SK-N-SH (cell line): ENCODE measurements at regions not wholly inside any gene's neighbourhood (a gene's known extent, or its start where the extent isn't known, plus 50 kb on each side); places are given as distances from the start of the nearest gene placed in this dataset.

ENCODE experiments used
- CTCF ChIA-PET: fragments of 300-600, 350-600 bp; formaldehyde crosslinking; extraction: SDS; loops from one replicate; lab custom pipeline; 2021; lab: Yijun Ruan, JAX
- POLR2A ChIA-PET: fragments of 350-600 bp; sonication (Branson Sonifier 250); formaldehyde crosslinking; extraction: SDS; loops from one replicate; lab custom pipeline; 2020; ENCODE audit warnings: antibody characterized with exemption, inconsistent platforms; lab: Yijun Ruan, JAX
- DNase-seq: peaks from one replicate; pipeline ENCODE4 v3.0.0; 2012
- H2AFZ ChIP-seq: fragments of 200-600 bp; sonication (generic); 2 replicates; pipeline ENCODE4 v1.8.1; 2016; ENCODE audit warnings: antibody characterized with exemption, mild to moderate bottlenecking, low read depth
- H3F3A ChIP-seq: fragments of 200-600 bp; sonication (generic); replicated peaks from 2 replicates; pipeline ENCODE3; 2016; ENCODE audit warnings: antibody characterized with exemption, mild to moderate bottlenecking; ENCODE audit not compliant: insufficient read depth
- H3K27ac ChIP-seq, 2 experiments: fragments of 200-500 bp in 1 of 2; fragments of 200-600 bp in 1 of 2; sonication (Bioruptor generic) in 1 of 2; sonication (generic), shearing (Covaris generic) in 1 of 2; 2 replicates each; pipeline versions ENCODE4 v1.5.1 to v1.6.1; 2014 to 2016; ENCODE audit warnings: low read depth in 2 of 2, inconsistent platforms in 1 of 2, low read length in 1 of 2, mild to moderate bottlenecking in 1 of 2, mixed read lengths in 1 of 2
- H3K27me3 ChIP-seq: fragments of 200-600 bp; sonication (generic), shearing (Covaris generic); 2 replicates; pipeline ENCODE4 v1.6.1; 2016; ENCODE audit warnings: mixed run types; ENCODE audit not compliant: insufficient read depth
- H3K36me3 ChIP-seq, 2 experiments: fragments of 200-500 bp in 1 of 2; fragments of 200-600 bp in 1 of 2; sonication (Bioruptor generic) in 1 of 2; sonication (generic) in 1 of 2; replicated peaks in 1 of 2; 2 replicates each; pipeline versions ENCODE3 to v1.5.1; 2014 to 2016; ENCODE audit warnings: low read length in 1 of 2, mild to moderate bottlenecking in 1 of 2; ENCODE audit not compliant: insufficient read depth in 2 of 2, control insufficient read depth in 1 of 2
- H3K4me1 ChIP-seq, 2 experiments: fragments of 200-500 bp in 1 of 2; fragments of 200-600 bp in 1 of 2; sonication (Bioruptor generic) in 1 of 2; sonication (generic), shearing (Covaris generic) in 1 of 2; 2 replicates each; pipeline versions ENCODE4 v1.5.1 to v1.6.1; 2014 to 2016; ENCODE audit warnings: low read depth in 1 of 2, low read length in 1 of 2, mixed run types in 1 of 2; ENCODE audit not compliant: insufficient read depth in 2 of 2, control insufficient read depth in 1 of 2
- H3K4me2 ChIP-seq: fragments of 200-600 bp; sonication (generic), shearing (Covaris generic); 2 replicates; pipeline ENCODE4 v1.6.1; 2017; ENCODE audit warnings: mixed run types
- H3K4me3 ChIP-seq, 2 experiments: fragments of 200-500 bp in 1 of 2; fragments of 200-600 bp in 1 of 2; sonication (Bioruptor generic) in 1 of 2; sonication (generic), shearing (Covaris generic) in 1 of 2; 2 replicates each; pipeline versions ENCODE4 v1.5.1 to v1.8.1; 2014 to 2016; ENCODE audit warnings: low read depth in 2 of 2, inconsistent platforms in 1 of 2, low read length in 1 of 2, mild to moderate bottlenecking in 1 of 2, mixed read lengths in 1 of 2, moderate library complexity in 1 of 2
- H3K79me2 ChIP-seq: fragments of 200-600 bp; sonication (generic); 2 replicates; pipeline ENCODE4 v1.8.1; 2017; ENCODE audit warnings: mild to moderate bottlenecking; ENCODE audit not compliant: insufficient read depth
- H3K9ac ChIP-seq: fragments of 200-600 bp; sonication (generic); 2 replicates; pipeline ENCODE4 v1.6.1; 2017; ENCODE audit warnings: mixed run types
- H3K9me2 ChIP-seq: fragments of 200-600 bp; sonication (generic); 2 replicates; pipeline ENCODE4 v1.6.1; 2017; ENCODE audit warnings: mixed run types
- H3K9me3 ChIP-seq: fragments of 200-600 bp; sonication (generic); 2 replicates; pipeline ENCODE4 v1.6.1; 2017; ENCODE audit warnings: mixed run types, mild to moderate bottlenecking, moderate library complexity
- H4K20me1 ChIP-seq: fragments of 200-600 bp; sonication (generic); 2 replicates; pipeline ENCODE4 v1.6.1; 2017; ENCODE audit warnings: mild to moderate bottlenecking, mixed run types; ENCODE audit not compliant: insufficient read depth
- CHD2 ChIP-seq: fragments of 150-350 bp; IDR thresholded peaks from 2 replicates; pipeline ENCODE4 v1.6.1; 2018; ENCODE audit warnings: low read length; ENCODE audit not compliant: partially characterized antibody
- CTCF ChIP-seq: fragments of 200-600 bp; sonication (generic); IDR thresholded peaks from 2 replicates; pipeline ENCODE4 v1.6.1; 2017; ENCODE audit warnings: antibody characterized with exemption, mild to moderate bottlenecking, moderate library complexity
- ELF1 ChIP-seq: IDR thresholded peaks from 2 replicates; pipeline ENCODE4 v1.4.0; 2012
- EP300 ChIP-seq, 2 experiments: IDR thresholded peaks; 2 replicates each; pipeline versions ENCODE4 v1.4.0 to v1.6.1; 2012; ENCODE audit warnings: borderline replicate concordance in 1 of 2, low read depth in 1 of 2, low read length in 1 of 2
- FOSL2 ChIP-seq: IDR thresholded peaks from 2 replicates; pipeline ENCODE4 v1.4.0; 2012; ENCODE audit warnings: low read depth, mild to moderate bottlenecking, moderate library complexity, borderline replicate concordance
- FOXJ3 ChIP-seq: sonication (generic); formaldehyde crosslinking; IDR thresholded peaks from 2 replicates; pipeline ENCODE4 v1.5.1; 2020; ENCODE audit warnings: mild to moderate bottlenecking, missing genetic modification reagents
- FOXM1 ChIP-seq: IDR thresholded peaks from 2 replicates; pipeline ENCODE4 v1.4.0; 2012; ENCODE audit warnings: low read depth, mild to moderate bottlenecking
- IRF3 ChIP-seq: fragments of 150-350 bp; IDR thresholded peaks from 2 replicates; pipeline ENCODE4 v1.6.1; 2016; ENCODE audit warnings: mild to moderate bottlenecking, low read depth, low read length
- MAX ChIP-seq: IDR thresholded peaks from 2 replicates; pipeline ENCODE4 v1.4.0; 2012; ENCODE audit warnings: low read depth
- MEF2A ChIP-seq: IDR thresholded peaks from 2 replicates; pipeline ENCODE4 v1.4.0; 2012; ENCODE audit warnings: low read depth, borderline replicate concordance
- PBX3 ChIP-seq: IDR thresholded peaks from 2 replicates; pipeline ENCODE4; 2012
- RAD21 ChIP-seq: IDR thresholded peaks from 2 replicates; pipeline ENCODE4 v1.6.1; 2012; ENCODE audit warnings: mild to moderate bottlenecking, low read length
- RCOR1 ChIP-seq: fragments of 150-350 bp; IDR thresholded peaks from 2 replicates; pipeline ENCODE4 v1.6.1; 2017; ENCODE audit warnings: antibody characterized with exemption, low read length
- REST ChIP-seq: IDR thresholded peaks from 2 replicates; pipeline ENCODE4 v1.6.1; 2012; ENCODE audit warnings: mild to moderate bottlenecking, low read depth, low read length, moderate library complexity
- SIN3A ChIP-seq: IDR thresholded peaks from 2 replicates; pipeline ENCODE4 v1.6.1; 2012; ENCODE audit warnings: low read depth, mild to moderate bottlenecking, low read length, moderate library complexity, borderline replicate concordance
- TCF12 ChIP-seq: IDR thresholded peaks from 2 replicates; pipeline ENCODE4 v1.4.0; 2012
- TEAD4 ChIP-seq: IDR thresholded peaks from 2 replicates; pipeline ENCODE4 v1.4.0; 2012; ENCODE audit warnings: mild to moderate bottlenecking, borderline replicate concordance; ENCODE audit not compliant: insufficient read depth
- USF2 ChIP-seq: fragments of 150-350 bp; IDR thresholded peaks from 2 replicates; pipeline ENCODE4 v1.6.1; 2017; ENCODE audit warnings: antibody characterized with exemption, low read length, low read depth, borderline replicate concordance
- WGBS: methylation state at CpG from one replicate; pipeline ENCODE4 v1.1.6; 2017; ENCODE audit warnings: low lambda C conversion rate; 5-methylcytosine and 5-hydroxymethylcytosine counted together

GRCh38 chr1:29687601-29688244 is 451.4 kb downstream of the PTPRU start:
- Histone ChIP-seq H3K79me2 (no peaks in the 10 kb centered on the region), H3K9me3 (no peaks in the 10 kb centered on the region), H3K27me3 (no peaks in the 10 kb centered on the region), H4K20me1 (no peaks in the 10 kb centered on the region), H3K36me3 (no peaks in the 10 kb centered on the region), H3K27ac (peak overlapping the region; percentile 53 to 93), H3K4me1 (peaks cover 13 to 84% of the 10 kb centered on the region in 2 experiments), H3K4me2 (peak overlapping the region; percentile 54), H2AFZ (peak overlapping the region; percentile 60; the same call in 1 of the 2 replicates), H3F3A (peaks cover 9% of the 10 kb centered on the region), H3K9me2 (no peaks in the 10 kb centered on the region), H3K4me3 (no peak overlapping the region), H3K9ac (no peak overlapping the region)
- WGBS, result 28% methylated on average over 4 of the region's 4 CpGs
- ChIA-PET POLR2A (interaction anchor here (0.6 to 1.2 kb wide), 4 partner anchors 16 to 457 kb away, joined by 3 read pairs; partner anchors contain the start of gene MECR), CTCF (interaction anchor here (0.8 to 4.9 kb wide), 13 partner anchors 11 to 451 kb away, joined by 3 to 57 read pairs (median 5); partner anchors contain the start of gene PTPRU)
- TF ChIP-seq FOXM1 (no peak), RCOR1 (peak; percentile 69; the same call in 1 of the 2 replicates), TEAD4 (no peak), FOXJ3 (peak; percentile 37; the same call in 1 of the 2 replicates), CHD2 (peak; percentile 59), TCF12 (no peak), ELF1 (no peak), SIN3A (no peak), EP300 (IDR thresholded peaks at IDR 0.05; ENCODE audit: borderline replicate concordance in 1 of 2, low read depth in 1 of 2, low read length in 1 of 2) (peak in 1 of 2 experiments; percentile 71; a peak in 2 of 4 replicates)
- DNase-seq, result peak; percentile 80

- no peak for DNase-seq
- WGBS, result 68% methylated on average over 3 of the region's 3 CpGs
- no peaks in the 10 kb centered on the region for H3K27me3 ChIP-seq
- no peaks in the 10 kb centered on the region for H3K9me2 ChIP-seq
- no peaks in the 10 kb centered on the region for H4K20me1 ChIP-seq
- no peak overlapping the region for H2AFZ ChIP-seq
- no peaks in the 10 kb centered on the region for H3K79me2 ChIP-seq
- no peaks in the 10 kb centered on the region for H3K36me3 ChIP-seq
- H3K9ac ChIP-seq, result no peak overlapping the region
- H3K4me2 ChIP-seq, result no peak overlapping the region
- H3F3A ChIP-seq, result peaks cover 9% of the 10 kb centered on the region
- no peaks in the 10 kb centered on the region for H3K9me3 ChIP-seq
- TF ChIP-seq MAX (no peak), USF2 (no peak), MEF2A (no peak), RAD21 (no peak), FOSL2 (no peak), ELF1 (no peak), PBX3 (no peak), REST (no peak), FOXM1 (no peak), IRF3 (no peak), CTCF (no peak), TEAD4 (no peak)
- TF ChIP-seq, all 33 proteins: peak for 0
- peaks cover 13 to 89% of the 10 kb centered on the region in 2 experiments for H3K4me1 ChIP-seq
- ChIA-PET POLR2A (interaction anchor here (0.6 kb wide), 1 partner anchor 43 kb away, joined by 3 read pairs; no protein-coding TSS in a partner anchor), CTCF (interaction anchor here (1.3 to 4.9 kb wide), 6 partner anchors 11 to 451 kb away, joined by 3 to 57 read pairs (median 4); partner anchors contain the start of gene PTPRU)
- H3K4me3 ChIP-seq, result no peak overlapping the region
- peak overlapping the region; percentile 53 to 93; a peak in 3 of 4 replicates for H3K27ac ChIP-seq
Measured at GRCh38 chr1:29687166-29687565, 450.8 kb downstream of the PTPRU start.
